K562 (cell line): ENCODE measurements at regions not wholly inside any gene's neighbourhood (a gene's known extent, or its start where the extent isn't known, plus 50 kb on each side); places are given as distances from the start of the nearest gene placed in this dataset.

ENCODE experiments used
- BCL6 ChIP-seq: fragments of 250-450 bp; sonication (Bioruptor Pico); IDR thresholded peaks from 2 replicates; pipeline ENCODE4 v1.4.0; 2020
- C11orf30 ChIP-seq: fragments of 450-650 bp; IDR thresholded peaks from 2 replicates; pipeline ENCODE4 v1.6.1; 2016; ENCODE audit warnings: low read depth, mild to moderate bottlenecking
- CBFB ChIP-seq: sonication (generic); formaldehyde crosslinking; IDR thresholded peaks from 2 replicates; pipeline ENCODE4 v1.4.0; 2020; ENCODE audit warnings: mild to moderate bottlenecking, missing genetic modification reagents
- CHD2 ChIP-seq: IDR thresholded peaks from 2 replicates; pipeline ENCODE4 v1.6.1; 2011; ENCODE audit warnings: low read depth, low read length
- CTBP1 ChIP-seq: fragments of 450-650 bp; IDR thresholded peaks from 2 replicates; pipeline ENCODE4 v1.6.1; 2016; ENCODE audit warnings: borderline replicate concordance
- GTF2E2 ChIP-seq: fragments of 200-800 bp; sonication (Bioruptor generic); IDR thresholded peaks from 2 replicates; pipeline ENCODE4 v1.6.1; 2016; ENCODE audit warnings: missing genetic modification characterization, missing compliant biosample characterization
- NCOR1 ChIP-seq: fragments of 450-650 bp; IDR thresholded peaks from 2 replicates; pipeline ENCODE4 v1.6.1; 2016; ENCODE audit warnings: mild to moderate bottlenecking, moderate library complexity
- NEUROD1 ChIP-seq: fragments of 150-350 bp; IDR thresholded peaks from 2 replicates; pipeline ENCODE4 v1.6.1; 2014; ENCODE audit warnings: borderline replicate concordance, low read length, low read depth; ENCODE audit not compliant: partially characterized antibody
- NFE2L1 ChIP-seq: fragments of 450-650 bp; IDR thresholded peaks from 2 replicates; pipeline ENCODE4 v1.6.1; 2016; ENCODE audit warnings: missing genetic modification characterization, low read depth, mild to moderate bottlenecking, missing compliant biosample characterization, moderate library complexity, borderline replicate concordance
- NONO ChIP-seq, 2 experiments: fragments of 200-400 bp in 1 of 2; fragments of 450-650 bp in 1 of 2; formaldehyde crosslinking in 1 of 2; IDR thresholded peaks; 2 replicates each; pipeline ENCODE4 v1.6.1; 2017; ENCODE audit warnings: low read depth in 2 of 2, mild to moderate bottlenecking in 2 of 2, moderate library complexity in 2 of 2, low read length in 1 of 2
- PCBP1 ChIP-seq: fragments of 200-400 bp; formaldehyde crosslinking; IDR thresholded peaks from 2 replicates; pipeline ENCODE4 v1.6.1; 2018; ENCODE audit warnings: mild to moderate bottlenecking, low read depth, low read length; ENCODE audit not compliant: poor library complexity, severe bottlenecking
- POU5F1 ChIP-seq: fragments of 150-350 bp; IDR thresholded peaks from 2 replicates; pipeline ENCODE4 v1.6.1; 2014; ENCODE audit warnings: borderline replicate concordance, low read length, low read depth, mild to moderate bottlenecking; ENCODE audit not compliant: partially characterized antibody
- RBM22 ChIP-seq: fragments of 200-400 bp; formaldehyde crosslinking; IDR thresholded peaks from 2 replicates; pipeline ENCODE4 v1.6.1; 2018; ENCODE audit warnings: low read length, low read depth; ENCODE audit not compliant: poor library complexity, severe bottlenecking
- SAFB ChIP-seq: fragments of 200-400 bp; formaldehyde crosslinking; IDR thresholded peaks from 2 replicates; pipeline ENCODE4 v1.6.1; 2017; ENCODE audit warnings: low read depth, low read length, borderline replicate concordance
- SRSF3 ChIP-seq: fragments of 200-400 bp; formaldehyde crosslinking; IDR thresholded peaks from 2 replicates; pipeline ENCODE4 v1.6.1; 2016; ENCODE audit warnings: mild to moderate bottlenecking, low read length, moderate library complexity; ENCODE audit not compliant: insufficient read depth
- ZFX ChIP-seq: sonication (generic); formaldehyde crosslinking; IDR thresholded peaks from 2 replicates; pipeline ENCODE4 v1.8.0; 2022; ENCODE audit warnings: mild to moderate bottlenecking, missing genetic modification reagents, moderate library complexity
- ZNF324 ChIP-seq: fragments of 250-450 bp; sonication (Bioruptor Pico); IDR thresholded peaks from 2 replicates; pipeline ENCODE4 v1.4.0; 2020; ENCODE audit warnings: mild to moderate bottlenecking
- ZNF445 ChIP-seq: fragments of 250-450 bp; sonication (Bioruptor Pico); IDR thresholded peaks from 2 replicates; pipeline ENCODE4 v1.4.0; 2020; ENCODE audit warnings: low read depth, mild to moderate bottlenecking, moderate library complexity
- ZNF77 ChIP-seq: fragments of 250-450 bp; sonication (Bioruptor Pico); IDR thresholded peaks from 2 replicates; pipeline ENCODE4 v1.5.0; 2020
- TF ChIP-seq, protein P1 (sequence below): sonication (generic); formaldehyde crosslinking; IDR thresholded peaks from 2 replicates; pipeline ENCODE4 v1.8.0; 2022; ENCODE audit warnings: mild to moderate bottlenecking, missing genetic modification reagents
- TF ChIP-seq, protein P2 (sequence below), 2 experiments: fragments of 250-450 bp in 1 of 2; fragments of 450-650 bp in 1 of 2; sonication (Bioruptor Pico) in 1 of 2; IDR thresholded peaks; 2 replicates each; pipeline versions ENCODE4 v1.6.1 to v1.8.0; 2016 to 2021; ENCODE audit warnings: mild to moderate bottlenecking in 2 of 2, moderate library complexity in 2 of 2, missing compliant biosample characterization in 1 of 2, missing genetic modification characterization in 1 of 2
- TF ChIP-seq, protein P3 (sequence below): sonication (generic); formaldehyde crosslinking; IDR thresholded peaks from 2 replicates; pipeline ENCODE4 v1.8.0; 2022; ENCODE audit warnings: mild to moderate bottlenecking, missing genetic modification reagents

DNA sequence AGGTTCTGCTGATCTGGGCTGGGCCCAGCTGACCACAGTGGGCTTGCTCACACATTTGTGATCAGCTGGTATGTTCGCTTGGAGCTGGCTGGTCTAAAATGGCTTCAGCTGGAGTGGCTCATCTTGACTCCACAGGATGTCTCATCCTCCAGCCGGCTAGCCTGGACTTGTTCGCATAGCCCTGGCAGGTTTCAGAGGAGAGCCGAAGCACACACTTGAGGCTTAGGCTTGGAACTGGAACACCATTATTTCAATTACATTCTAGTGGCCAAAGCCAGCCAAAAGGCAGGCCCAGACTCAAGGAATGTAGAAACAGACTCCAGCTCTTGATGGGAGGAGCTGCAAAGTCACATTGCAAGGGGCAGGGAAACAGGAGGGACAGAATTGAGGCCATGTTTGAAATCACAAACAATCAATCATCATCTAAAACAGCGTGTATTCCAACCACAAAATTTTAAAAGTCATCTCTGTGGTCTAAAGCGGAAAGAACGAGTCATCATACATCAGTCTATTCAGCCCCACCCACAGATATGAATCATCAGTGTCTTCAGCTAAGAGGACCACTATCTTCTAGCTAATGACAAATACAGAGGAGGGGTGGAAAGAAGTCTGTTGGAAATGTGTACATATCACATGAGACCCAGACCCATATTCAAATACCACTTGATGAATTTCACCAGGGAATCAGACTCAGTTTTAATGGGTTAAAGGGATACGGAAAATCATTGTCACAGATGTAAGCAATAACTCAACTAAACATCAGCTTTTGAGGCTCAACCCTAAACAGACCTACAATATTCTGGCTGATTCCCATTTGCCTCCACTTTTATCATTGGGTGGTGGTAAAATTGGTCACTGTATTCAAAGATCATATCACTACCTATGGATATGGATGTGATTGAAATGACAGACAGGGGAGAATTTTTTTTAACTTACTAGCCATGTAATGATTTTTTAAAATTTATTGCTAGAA, 139.0 kb upstream of the MKLN1 start (continued):
- TF ChIP-seq ZNF445 (CRISPR knock-in tag): no peak
- TF ChIP-seq SRSF3: no peak
- TF ChIP-seq CTBP1: peak; percentile 89
- peak; percentile 84 for TF ChIP-seq C11orf30
- no peak for TF ChIP-seq GTF2E2
- TF ChIP-seq SAFB: no peak
- no peak for TF ChIP-seq NEUROD1
- TF ChIP-seq POU5F1: no peak
- TF ChIP-seq ZNF77 (CRISPR knock-in tag): no peak
- no peak for TF ChIP-seq CBFB (CRISPR knock-in tag)
- no peak for TF ChIP-seq RBM22
- no peak for TF ChIP-seq NONO (IDR thresholded peaks at IDR 0.05; ENCODE audit: low read depth in 2 of 2, low read length in 1 of 2)
- no peak for TF ChIP-seq CHD2
- no peak for TF ChIP-seq BCL6
- TF ChIP-seq ZNF324: no peak
- TF ChIP-seq, protein P1, sequence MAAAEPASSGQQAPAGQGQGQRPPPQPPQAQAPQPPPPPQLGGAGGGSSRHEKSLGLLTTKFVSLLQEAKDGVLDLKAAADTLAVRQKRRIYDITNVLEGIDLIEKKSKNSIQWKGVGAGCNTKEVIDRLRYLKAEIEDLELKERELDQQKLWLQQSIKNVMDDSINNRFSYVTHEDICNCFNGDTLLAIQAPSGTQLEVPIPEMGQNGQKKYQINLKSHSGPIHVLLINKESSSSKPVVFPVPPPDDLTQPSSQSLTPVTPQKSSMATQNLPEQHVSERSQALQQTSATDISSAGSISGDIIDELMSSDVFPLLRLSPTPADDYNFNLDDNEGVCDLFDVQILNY (CRISPR knock-in tag): 0 out of 2 replicates have a peak, but pooled peaks have one; percentile 43
- TF ChIP-seq, protein P2, sequence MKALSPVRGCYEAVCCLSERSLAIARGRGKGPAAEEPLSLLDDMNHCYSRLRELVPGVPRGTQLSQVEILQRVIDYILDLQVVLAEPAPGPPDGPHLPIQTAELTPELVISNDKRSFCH (CRISPR knock-in tag; IDR thresholded peaks at IDR 0.05): no peak
- TF ChIP-seq, protein P2 (tag; IDR thresholded peaks at IDR 0.05): 0 out of 2 replicates have a peak, but pooled peaks have one; percentile 40
- peak; percentile 16; the same call in 1 of the 2 replicates for TF ChIP-seq ZFX (CRISPR knock-in tag)
- no peak for TF ChIP-seq PCBP1
- TF ChIP-seq NCOR1: no peak
- TF ChIP-seq, protein P3, sequence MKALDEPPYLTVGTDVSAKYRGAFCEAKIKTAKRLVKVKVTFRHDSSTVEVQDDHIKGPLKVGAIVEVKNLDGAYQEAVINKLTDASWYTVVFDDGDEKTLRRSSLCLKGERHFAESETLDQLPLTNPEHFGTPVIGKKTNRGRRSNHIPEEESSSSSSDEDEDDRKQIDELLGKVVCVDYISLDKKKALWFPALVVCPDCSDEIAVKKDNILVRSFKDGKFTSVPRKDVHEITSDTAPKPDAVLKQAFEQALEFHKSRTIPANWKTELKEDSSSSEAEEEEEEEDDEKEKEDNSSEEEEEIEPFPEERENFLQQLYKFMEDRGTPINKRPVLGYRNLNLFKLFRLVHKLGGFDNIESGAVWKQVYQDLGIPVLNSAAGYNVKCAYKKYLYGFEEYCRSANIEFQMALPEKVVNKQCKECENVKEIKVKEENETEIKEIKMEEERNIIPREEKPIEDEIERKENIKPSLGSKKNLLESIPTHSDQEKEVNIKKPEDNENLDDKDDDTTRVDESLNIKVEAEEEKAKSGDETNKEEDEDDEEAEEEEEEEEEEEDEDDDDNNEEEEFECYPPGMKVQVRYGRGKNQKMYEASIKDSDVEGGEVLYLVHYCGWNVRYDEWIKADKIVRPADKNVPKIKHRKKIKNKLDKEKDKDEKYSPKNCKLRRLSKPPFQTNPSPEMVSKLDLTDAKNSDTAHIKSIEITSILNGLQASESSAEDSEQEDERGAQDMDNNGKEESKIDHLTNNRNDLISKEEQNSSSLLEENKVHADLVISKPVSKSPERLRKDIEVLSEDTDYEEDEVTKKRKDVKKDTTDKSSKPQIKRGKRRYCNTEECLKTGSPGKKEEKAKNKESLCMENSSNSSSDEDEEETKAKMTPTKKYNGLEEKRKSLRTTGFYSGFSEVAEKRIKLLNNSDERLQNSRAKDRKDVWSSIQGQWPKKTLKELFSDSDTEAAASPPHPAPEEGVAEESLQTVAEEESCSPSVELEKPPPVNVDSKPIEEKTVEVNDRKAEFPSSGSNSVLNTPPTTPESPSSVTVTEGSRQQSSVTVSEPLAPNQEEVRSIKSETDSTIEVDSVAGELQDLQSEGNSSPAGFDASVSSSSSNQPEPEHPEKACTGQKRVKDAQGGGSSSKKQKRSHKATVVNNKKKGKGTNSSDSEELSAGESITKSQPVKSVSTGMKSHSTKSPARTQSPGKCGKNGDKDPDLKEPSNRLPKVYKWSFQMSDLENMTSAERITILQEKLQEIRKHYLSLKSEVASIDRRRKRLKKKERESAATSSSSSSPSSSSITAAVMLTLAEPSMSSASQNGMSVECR (CRISPR knock-in tag): no peak
- no peak for TF ChIP-seq NFE2L1 (tag)
